C4-2B (cell line): ENCODE measurements at regions not wholly inside any gene's neighbourhood (a gene's known extent, or its start where the extent isn't known, plus 50 kb on each side); places are given as distances from the start of the nearest gene placed in this dataset.

Source experiments
- CTCF ChIP-seq: fragments of 450-650 bp; conservative IDR thresholded peaks from 2 replicates; pipeline ENCODE4 v1.5.1; 2017; ENCODE audit warnings: mild to moderate bottlenecking
- ZFX ChIP-seq: fragments of 450-650 bp; IDR thresholded peaks from 2 replicates; pipeline ENCODE4 v1.6.1; 2017

GRCh38 chr10:65292551-65292950 lies 1633.3 kb upstream of the LRRTM3 start:
- TF ChIP-seq CTCF = no peak
- TF ChIP-seq ZFX = no peak
